Erythroblast (primary cell): ENCODE measurements at regions not wholly inside any gene's neighbourhood (a gene's known extent, or its start where the extent isn't known, plus 50 kb on each side); places are given as distances from the start of the nearest gene placed in this dataset.

Experiments used
- GATA1 ChIP-seq: IDR thresholded peaks from 2 replicates; pipeline ENCODE4 v1.6.1; 2011; ENCODE audit warnings: low read depth, mild to moderate bottlenecking, control low read depth, low read length, moderate library complexity
- POLR2A ChIP-seq: IDR thresholded peaks from 2 replicates; pipeline ENCODE4 v1.6.1; 2011; ENCODE audit warnings: mild to moderate bottlenecking, low read length

GRCh38 chr9:80185112-80185738 is 613.5 kb downstream of the TLE4 start:
- TF ChIP-seq POLR2A (no peak), GATA1 (no peak)
